ENCODE measurements at regions not wholly inside any gene's neighbourhood (a gene's known extent, or its start where the extent isn't known, plus 50 kb on each side); places are given as distances from the start of the nearest gene placed in this dataset.
"Not testable (repeated sequence)": the region's sequence is repeated elsewhere in the genome, so short reads cannot be mapped to it uniquely, and the experiment has no call there.

- DNase-seq, result no peak
Measured at GRCh38 chr15:38818157-38818790, 253.7 kb upstream of the RASGRP1 start.

DNA sequence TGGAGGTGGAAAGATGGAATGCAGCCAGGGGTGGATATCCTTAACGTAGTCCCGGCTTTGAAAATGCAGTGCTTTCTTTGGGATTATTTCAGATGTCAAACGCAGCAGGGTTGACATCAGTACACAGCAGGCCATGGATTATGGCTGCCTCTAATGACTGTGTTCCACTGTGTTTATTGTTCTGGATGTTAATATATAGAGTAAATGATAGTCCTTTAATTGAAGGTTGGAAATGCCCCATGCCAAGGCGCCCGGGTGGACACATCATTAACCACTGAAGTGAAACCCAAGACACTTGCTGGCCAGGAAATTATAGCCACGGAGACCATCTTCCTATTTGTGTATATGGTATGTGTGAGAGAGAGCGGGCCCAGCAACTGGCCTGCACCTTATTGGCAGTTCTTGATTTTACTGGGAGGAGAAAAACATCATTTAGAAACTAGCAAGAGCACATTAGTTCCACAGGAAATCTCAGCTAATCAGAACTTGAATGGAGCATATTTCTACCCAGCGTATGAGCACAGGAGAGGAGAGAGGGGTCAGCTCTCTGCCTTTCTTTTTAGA is 254.9 kb upstream of the RASGRP1 start:
- DNase-seq, result no peak

GRCh38 chr15:38823263-38823662 is 258.6 kb upstream of the RASGRP1 start:
- DNase-seq, result no peak

- no peak for DNase-seq
Measured at GRCh38 chr15:38824719-38825118, 260.1 kb upstream of the RASGRP1 start.

GRCh38 chr15:38826880-38827279 is 262.3 kb upstream of the RASGRP1 start:
- DNase-seq, result no peak

DNA sequence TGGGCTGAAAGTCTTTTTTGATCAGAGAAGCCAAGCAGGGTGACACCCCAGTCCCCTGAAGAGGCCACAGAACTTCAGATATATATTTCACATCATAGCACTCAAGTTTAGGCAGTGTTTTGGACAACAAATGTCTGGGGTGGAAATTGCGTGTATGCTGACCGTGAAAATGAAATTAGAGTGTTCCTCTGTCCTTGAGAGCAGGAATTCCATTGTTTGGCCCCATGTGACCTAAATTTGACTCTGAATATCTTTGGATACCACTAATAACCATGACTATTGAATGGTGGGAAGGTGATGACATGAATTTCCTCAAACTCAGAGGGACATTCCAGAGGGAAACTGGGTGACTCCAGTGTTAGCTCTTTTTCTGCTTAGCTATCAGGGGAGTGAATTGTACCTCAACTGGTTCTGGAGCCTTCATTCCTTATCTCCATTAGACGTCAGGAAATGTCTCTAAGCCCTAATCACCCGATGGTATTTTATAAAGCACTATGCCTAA is 263.5 kb upstream of the RASGRP1 start:
- DNase-seq, result no peak

GRCh38 chr15:38829086-38829485 is 264.5 kb upstream of the RASGRP1 start:
- no peak for DNase-seq

DNA sequence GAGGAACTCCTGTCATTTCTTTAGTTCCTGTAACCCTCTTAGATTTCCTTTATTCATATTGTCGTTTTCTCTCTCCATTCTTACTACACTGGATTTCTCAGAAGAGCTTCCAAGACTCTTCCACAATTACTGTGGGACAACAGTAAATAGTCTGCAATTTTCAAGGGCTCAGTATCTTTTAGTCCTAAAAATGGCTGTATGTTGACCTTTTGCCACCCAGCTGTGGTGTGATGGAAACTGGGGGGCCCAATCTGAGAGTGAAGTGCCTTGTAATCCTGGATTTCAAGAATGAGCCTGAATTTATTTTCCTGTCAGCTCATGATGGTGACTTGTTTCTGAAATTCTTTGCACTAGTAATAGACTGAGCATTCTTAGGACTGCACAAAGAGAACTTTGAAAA is 277.6 kb upstream of the RASGRP1 start:
- no peak for DNase-seq

GRCh38 chr15:38843051-38843501 is 278.5 kb upstream of the RASGRP1 start:
- no peak for DNase-seq

- peak; percentile 23 for DNase-seq
Measured at GRCh38 chr15:38843736-38844590, 279.3 kb upstream of the RASGRP1 start.

DNA sequence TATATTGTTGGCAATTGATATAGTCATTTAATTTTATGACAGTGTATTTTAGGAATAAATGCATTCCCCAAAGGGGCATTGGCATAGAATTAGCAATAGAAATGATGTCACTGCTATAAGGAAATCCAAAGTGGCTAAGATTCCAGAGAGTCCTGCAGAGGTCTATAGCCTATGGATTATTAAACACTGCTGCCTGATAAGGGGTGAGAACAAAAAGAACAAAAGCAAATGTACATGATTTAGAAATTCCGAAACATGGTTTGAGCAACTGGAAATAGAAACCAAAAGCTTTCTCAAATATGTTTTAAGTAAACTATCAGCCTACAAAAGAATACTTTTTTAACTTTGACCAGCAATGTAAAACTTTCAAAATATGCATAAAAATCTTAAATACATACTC is 280.1 kb upstream of the RASGRP1 start:
- no peak for DNase-seq

GRCh38 chr15:38846346-38846745 is 281.7 kb upstream of the RASGRP1 start:
- no peak for DNase-seq

DNA sequence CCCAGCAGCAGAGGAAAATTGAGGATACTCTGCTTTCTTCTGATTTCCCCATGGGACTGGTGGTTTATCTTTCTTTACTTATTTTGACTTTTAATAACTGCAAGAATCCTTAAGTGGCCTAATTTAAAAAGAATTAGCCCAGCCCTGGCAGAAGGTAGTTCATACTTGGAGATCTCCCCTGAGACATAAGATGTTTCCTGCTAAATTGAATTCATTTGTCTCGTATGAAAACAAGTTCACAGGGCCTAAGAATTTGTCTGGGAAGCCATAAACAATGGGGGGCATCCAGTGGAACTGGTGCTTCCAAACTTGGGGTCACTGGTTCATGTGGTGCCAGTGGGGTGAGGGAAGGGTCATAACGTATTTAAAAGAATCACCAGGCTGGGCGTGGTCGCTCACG is 283.1 kb upstream of the RASGRP1 start:
- no peak for DNase-seq

- DNase-seq, result no peak
Measured at GRCh38 chr15:38849046-38849445, 284.4 kb upstream of the RASGRP1 start.

- DNase-seq, result not testable (repeated sequence)
Measured at GRCh38 chr15:38852188-38852587, 287.6 kb upstream of the RASGRP1 start.

DNA sequence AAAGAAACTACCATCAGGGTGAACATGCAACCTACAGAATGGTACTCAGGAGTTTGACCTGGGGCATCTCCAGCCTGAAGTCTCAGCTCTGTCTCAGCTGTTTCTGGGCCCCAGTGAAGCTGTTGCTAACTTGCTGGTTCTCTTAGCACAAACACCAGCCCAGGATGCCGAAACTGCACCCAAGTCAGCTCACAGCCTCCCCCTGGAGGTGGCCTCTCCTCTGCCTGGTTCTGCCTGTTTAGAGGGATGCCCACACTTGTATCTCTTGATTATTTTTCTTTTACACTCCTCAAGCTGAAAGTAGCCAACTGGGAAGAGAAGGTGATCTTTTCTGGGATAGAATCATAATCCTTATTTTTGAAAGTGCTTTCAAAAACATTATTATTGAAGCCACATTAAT is 289.0 kb upstream of the RASGRP1 start:
- DNase-seq, result no peak

DNA sequence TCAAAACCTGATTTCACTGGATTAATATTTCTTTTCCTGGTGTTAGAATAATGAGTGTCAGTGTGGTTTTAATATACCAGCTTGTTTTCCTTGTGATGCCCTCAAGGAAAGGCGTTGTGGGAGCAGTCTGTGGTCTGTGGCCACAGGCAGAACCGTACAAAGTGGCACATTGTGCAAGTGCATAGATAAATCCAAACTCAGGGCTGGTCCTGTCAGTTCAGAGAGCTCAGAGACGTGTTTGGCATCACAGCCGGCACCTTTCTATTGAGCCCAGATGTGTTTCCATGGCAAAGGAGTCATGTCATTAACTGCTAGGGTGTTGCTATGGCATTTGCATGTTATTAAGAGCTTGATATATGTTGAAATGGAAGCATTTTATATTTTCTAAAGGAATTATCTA is 289.9 kb upstream of the RASGRP1 start:
- DNase-seq, result no peak

DNA sequence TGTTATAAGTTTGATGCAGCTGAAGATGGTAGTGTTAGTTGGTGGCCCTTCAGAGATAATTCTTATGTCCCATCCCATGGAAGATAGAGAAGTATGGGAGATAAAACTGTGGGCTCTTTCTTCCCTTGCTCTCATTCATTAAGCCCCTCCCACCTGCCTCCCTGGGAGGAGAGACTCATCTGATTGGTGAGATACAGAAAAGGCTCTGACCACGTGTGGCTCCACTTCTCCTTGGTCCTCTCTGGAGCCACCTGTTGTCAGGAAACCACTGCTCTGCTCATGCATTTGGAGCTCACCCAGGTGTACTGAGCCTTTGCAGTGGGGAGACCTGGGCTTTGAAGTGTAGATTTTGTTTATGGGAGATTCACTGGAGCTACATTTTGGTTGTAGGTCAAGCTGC is 293.2 kb upstream of the RASGRP1 start:
- no peak for DNase-seq

- no peak for DNase-seq
Measured at GRCh38 chr15:38859574-38859973, 295.0 kb upstream of the RASGRP1 start.

- DNase-seq, result no peak
Measured at GRCh38 chr15:38860253-38860652, 295.6 kb upstream of the RASGRP1 start.

DNA sequence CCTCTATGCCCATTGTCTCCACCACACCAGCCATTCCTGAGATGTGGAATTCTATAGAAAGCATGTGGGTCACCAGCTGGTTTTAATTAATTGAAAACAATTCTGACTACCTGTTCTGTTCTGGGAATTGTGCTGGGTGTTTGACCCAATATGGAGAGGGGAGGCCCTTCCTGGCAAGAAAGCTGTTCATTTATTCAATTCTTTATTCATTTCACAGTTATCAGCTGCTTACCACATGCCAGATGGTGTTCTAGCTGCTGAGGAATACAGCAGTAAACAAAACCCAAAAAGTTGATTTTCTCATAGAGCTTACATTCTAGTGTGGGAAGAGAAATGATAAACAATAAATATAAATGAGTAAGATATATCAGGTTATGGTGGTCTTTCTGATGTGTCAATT is 296.1 kb upstream of the RASGRP1 start:
- no peak for DNase-seq

- no peak for DNase-seq
Measured at GRCh38 chr15:38861108-38861507, 296.5 kb upstream of the RASGRP1 start.

DNA sequence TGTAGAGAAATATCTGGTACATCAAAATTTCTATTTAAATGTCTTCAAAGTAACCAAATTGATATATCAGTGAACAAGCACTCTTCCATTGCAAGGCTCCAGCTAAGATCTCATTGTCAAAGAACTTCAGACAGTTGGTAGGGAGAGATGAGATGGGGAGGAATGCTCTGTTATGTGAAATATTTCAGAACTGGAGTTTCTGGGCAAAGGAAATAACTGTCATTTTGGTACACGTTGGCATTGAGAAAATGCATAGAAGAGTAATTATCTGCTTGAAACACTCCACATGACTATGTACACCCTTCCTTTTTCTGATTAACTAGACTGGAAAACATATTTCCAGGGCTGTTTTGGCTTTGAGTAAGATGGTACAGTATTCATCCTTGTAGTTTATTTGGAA is 297.5 kb upstream of the RASGRP1 start:
- DNase-seq, result no peak

DNA sequence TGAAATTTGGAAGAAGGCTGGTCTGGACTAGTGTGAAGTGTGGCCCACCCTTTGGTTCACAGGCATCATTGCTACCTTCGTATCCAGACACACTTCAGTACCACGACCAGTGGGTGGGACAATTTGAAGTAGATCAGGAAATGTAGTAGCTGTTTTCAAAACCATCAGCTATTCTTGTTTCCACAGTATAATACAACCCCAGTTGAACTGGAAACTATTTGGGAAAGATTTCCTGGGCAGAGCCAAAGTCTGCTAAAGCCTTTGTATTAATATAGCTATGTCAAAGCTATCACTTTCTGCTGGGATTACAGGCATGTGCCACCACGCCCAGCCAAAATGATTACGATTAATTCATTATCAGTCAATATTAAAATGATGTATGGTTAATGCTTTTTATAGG is 298.8 kb upstream of the RASGRP1 start:
- no peak for DNase-seq
